ENCODE measurements at regions not wholly inside any gene's neighbourhood (a gene's known extent, or its start where the extent isn't known, plus 50 kb on each side); places are given as distances from the start of the nearest gene placed in this dataset.

GRCh38 chr13:63693696-63694095 lies 2278.0 kb upstream of the PCDH20 start:
- no peak for DNase-seq (ENCODE audit: low read depth, low spot score)
- no peak overlapping the region for H3K9ac ChIP-seq (replicated peaks; ENCODE audit: extremely low read depth, insufficient read depth, low read length)
- no peaks in the 10 kb centered on the region for H3K27me3 ChIP-seq (ENCODE audit: control insufficient read depth in 2 of 2, insufficient read depth in 2 of 2, low read length in 2 of 2)
- no peaks in the 10 kb centered on the region for H3K36me3 ChIP-seq (ENCODE audit: control insufficient read depth in 2 of 2, extremely low read depth in 1 of 2, insufficient read depth in 2 of 2, low read length in 2 of 2)
- intact Hi-C loops (cut with micrococcal nuclease) (no loop called here), dilution Hi-C loops (cut with MboI; ENCODE audit: extremely low pct_ligation_motif_present, low sequenced_read_pairs) (no loop called here)
- H3K9me1 ChIP-seq (replicated peaks; ENCODE audit: control insufficient read depth, extremely low read depth, insufficient read depth, low read length), result no peaks in the 10 kb centered on the region
- CTCF ChIA-PET, result no interaction called here
- TF ChIP-seq CTCF (IDR thresholded peaks at IDR 0.05; ENCODE audit: extremely low read depth in 1 of 2, insufficient read depth in 1 of 2, low read depth in 1 of 2, low read length in 2 of 2) (no peak), FOS (IDR thresholded peaks at IDR 0.05; ENCODE audit: borderline replicate concordance, insufficient read depth, low read length) (no peak), POLR2A (IDR thresholded peaks at IDR 0.05; ENCODE audit: low read depth, low read length) (no peak), JUN (IDR thresholded peaks at IDR 0.05; ENCODE audit: borderline replicate concordance, insufficient read depth, insufficient read length, low read depth) (no peak), GATA2 (IDR thresholded peaks at IDR 0.05; ENCODE audit: insufficient read depth, insufficient read length, low read depth, low read length) (no peak), EZH2 (IDR thresholded peaks at IDR 0.05; ENCODE audit: borderline replicate concordance, low read depth, low read length, severe bottlenecking) (no peak), POLR2AphosphoS5 (IDR thresholded peaks at IDR 0.05; ENCODE audit: insufficient read depth, low read depth, low read length) (no peak), MYC (IDR thresholded peaks at IDR 0.05; ENCODE audit: low read depth, low read length) (no peak), MAX (IDR thresholded peaks at IDR 0.05; ENCODE audit: insufficient read depth, insufficient read length) (no peak)
- H3K27ac ChIP-seq (ENCODE audit: insufficient read depth, low read depth, low read length), result no peak overlapping the region
- no peaks in the 10 kb centered on the region for H3K4me1 ChIP-seq (ENCODE audit: control insufficient read depth, extremely low read depth, insufficient read depth, low read length)
- no peaks in the 10 kb centered on the region for H3K79me2 ChIP-seq (ENCODE audit: control insufficient read depth, insufficient read depth, low read length)
- POLR2A ChIA-PET, result no interaction called here
- H3K4me2 ChIP-seq (ENCODE audit: insufficient read depth, low read length), result no peak overlapping the region
- H2AFZ ChIP-seq (ENCODE audit: low read depth, low read length), result no peak overlapping the region
- no peaks in the 10 kb centered on the region for H4K20me1 ChIP-seq (replicated peaks; ENCODE audit: control insufficient read depth, extremely low read depth, insufficient read depth, low read length)
- H3K9me3 ChIP-seq (replicated peaks; ENCODE audit: control insufficient read depth, insufficient read depth, low read length), result no peaks in the 10 kb centered on the region
- FAIRE-seq, result no peak
- no TSS peak for BruUV-seq (replicated peaks)
- H3K4me3 ChIP-seq (replicated peaks in 1 of 3; ENCODE audit: insufficient read depth in 1 of 3, low read depth in 1 of 3, low read length in 3 of 3), result no peak overlapping the region

Data from endothelial cell of umbilical vein (primary cell).